ENCODE measurements at regions not wholly inside any gene's neighbourhood (a gene's known extent, or its start where the extent isn't known, plus 50 kb on each side); places are given as distances from the start of the nearest gene placed in this dataset.

GRCh38 chr12:16454481-16454880, 107.0 kb downstream of the MGST1 start:
- TF ChIP-seq RAD21 (CRISPR knock-in tag; IDR thresholded peaks at IDR 0.05) (no peak), E2F1 (CRISPR knock-in tag; IDR thresholded peaks at IDR 0.05) (no peak), CTCF (CRISPR knock-in tag; IDR thresholded peaks at IDR 0.05) (no peak), MYNN (CRISPR knock-in tag; IDR thresholded peaks at IDR 0.05; ENCODE audit: low read depth) (no peak), NONO (IDR thresholded peaks at IDR 0.05) (no peak), NONO (CRISPR knock-in tag; conservative IDR thresholded peaks at IDR 0.05) (no peak), CREB3 (CRISPR knock-in tag; IDR thresholded peaks at IDR 0.05) (no peak), REST (IDR thresholded peaks at IDR 0.05; ENCODE audit: borderline replicate concordance in 1 of 2, low read depth in 1 of 2, low read length in 2 of 2) (no peak), THRA (CRISPR knock-in tag; IDR thresholded peaks at IDR 0.05; ENCODE audit: borderline replicate concordance) (no peak), ELF1 (CRISPR knock-in tag; IDR thresholded peaks at IDR 0.05) (no peak), ZNF792 (CRISPR knock-in tag; IDR thresholded peaks at IDR 0.05) (no peak), MAFK (conservative IDR thresholded peaks at IDR 0.05 in 1 of 2, IDR thresholded peaks at IDR 0.05 in 1 of 2; ENCODE audit: low read length in 2 of 2) (no peak), ZNF20 (CRISPR knock-in tag; IDR thresholded peaks at IDR 0.05) (no peak), NCOA5 (CRISPR knock-in tag; IDR thresholded peaks at IDR 0.05) (no peak), EP300 (IDR thresholded peaks at IDR 0.05; ENCODE audit: low read depth in 2 of 2, low read length in 2 of 2) (no peak), EP300 (CRISPR knock-in tag; IDR thresholded peaks at IDR 0.05; ENCODE audit: borderline replicate concordance) (no peak)

All from HepG2 (cell line).